GM18498 (cell line): ENCODE measurements at regions not wholly inside any gene's neighbourhood (a gene's known extent, or its start where the extent isn't known, plus 50 kb on each side); places are given as distances from the start of the nearest gene placed in this dataset.

ENCODE experiments used
- ATAC-seq: cut with Tn5 transposase; IDR thresholded peaks from one replicate; pipeline ENCODE4 v1.9.1; 2021; ENCODE audit warnings: mild to moderate bottlenecking, moderate library complexity; ENCODE audit not compliant: unreplicated experiment

DNA sequence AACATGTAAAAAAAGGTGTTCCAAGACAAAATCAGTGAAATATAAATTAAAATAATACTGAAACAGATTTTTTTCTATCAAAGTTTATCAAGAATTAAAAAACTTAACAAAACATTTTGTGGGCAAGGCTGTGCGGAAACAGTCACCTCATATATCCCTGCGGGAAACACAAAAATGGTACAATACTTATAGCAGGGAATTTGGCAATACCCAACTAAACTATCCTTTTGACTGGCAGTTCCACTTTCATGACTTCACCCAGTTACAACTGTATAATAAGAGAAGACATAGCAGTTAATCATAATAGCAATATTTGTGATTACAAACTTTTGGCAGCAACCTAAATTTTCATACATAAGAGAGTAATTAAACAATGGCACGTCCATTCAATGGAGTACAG lies 121.5 kb upstream of the EGLN3 start:
- ATAC-seq: no peak

DNA sequence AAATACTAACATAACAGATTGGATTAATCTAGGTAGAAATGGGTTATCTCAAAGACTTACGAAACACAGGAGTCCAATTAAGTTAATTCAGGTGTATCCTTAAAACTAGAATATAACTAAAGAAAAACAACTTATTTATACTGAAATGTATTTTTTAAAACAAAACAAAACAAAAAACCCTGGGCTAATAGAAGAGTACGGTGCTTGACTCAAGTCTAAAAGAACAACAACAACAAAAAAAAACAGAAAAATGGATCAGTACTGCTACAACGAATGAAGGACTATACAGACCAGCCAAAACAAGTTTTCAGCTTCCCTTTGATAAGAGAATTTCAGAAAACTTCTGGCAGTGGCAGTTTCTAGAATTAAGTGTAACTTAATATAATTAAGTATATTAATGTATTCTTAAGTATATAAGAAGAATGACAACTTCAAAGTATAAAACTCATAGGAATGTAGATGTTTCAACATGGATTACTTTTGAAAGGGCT lies 120.1 kb upstream of the EGLN3 start:
- no peak for ATAC-seq

DNA sequence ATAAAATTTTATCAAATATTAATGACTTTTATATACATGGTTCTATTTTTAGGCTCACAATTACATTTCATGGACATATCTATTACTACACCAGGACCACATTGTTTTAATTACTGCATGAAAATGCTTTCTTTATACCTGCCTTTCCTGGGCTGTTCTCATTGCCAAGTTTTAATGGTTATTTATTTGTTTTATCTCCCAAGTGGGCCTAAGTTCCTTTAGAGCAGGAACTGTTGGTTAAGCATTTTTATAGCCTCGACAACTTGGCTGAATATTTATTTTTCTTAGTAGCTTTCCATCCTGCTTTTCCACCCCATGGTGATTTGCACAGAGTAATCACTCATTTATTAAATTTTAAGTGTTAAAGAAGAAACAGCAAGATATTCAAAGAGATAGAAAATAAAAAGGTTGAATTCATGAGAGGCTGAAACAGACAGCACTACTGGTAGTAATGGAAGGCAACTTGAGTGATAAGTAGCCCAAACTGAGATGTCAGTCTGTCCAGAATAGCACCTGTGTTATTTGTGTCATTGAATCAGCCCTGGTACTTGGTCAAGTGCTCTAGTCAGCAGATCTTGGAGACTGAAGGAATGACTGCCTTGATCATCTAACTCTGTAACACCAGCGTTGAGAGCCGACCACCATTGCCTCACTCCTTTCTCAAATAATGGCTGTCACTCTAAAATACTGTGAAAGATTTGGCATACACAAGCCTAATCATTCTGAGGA lies 119.1 kb upstream of the EGLN3 start:
- no peak for ATAC-seq

DNA sequence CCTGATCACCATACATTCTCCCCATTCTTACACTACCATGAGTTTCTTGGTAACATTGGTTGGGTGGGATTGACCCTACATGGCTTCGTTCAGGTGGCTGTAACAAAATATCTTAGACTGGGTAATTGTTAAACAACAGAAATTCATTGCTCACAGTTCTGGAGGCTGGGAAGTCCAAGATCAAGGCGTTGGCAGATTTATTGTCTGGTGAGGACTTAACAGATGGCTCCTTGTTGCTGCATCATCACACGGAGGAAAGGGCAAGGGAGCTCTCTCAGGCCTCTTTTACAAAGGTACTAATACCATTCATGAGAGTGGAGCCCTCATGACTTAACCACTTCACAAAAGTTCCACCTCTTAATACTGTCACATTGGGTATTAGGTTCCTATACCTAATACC lies 116.7 kb upstream of the EGLN3 start:
- ATAC-seq: no peak

DNA sequence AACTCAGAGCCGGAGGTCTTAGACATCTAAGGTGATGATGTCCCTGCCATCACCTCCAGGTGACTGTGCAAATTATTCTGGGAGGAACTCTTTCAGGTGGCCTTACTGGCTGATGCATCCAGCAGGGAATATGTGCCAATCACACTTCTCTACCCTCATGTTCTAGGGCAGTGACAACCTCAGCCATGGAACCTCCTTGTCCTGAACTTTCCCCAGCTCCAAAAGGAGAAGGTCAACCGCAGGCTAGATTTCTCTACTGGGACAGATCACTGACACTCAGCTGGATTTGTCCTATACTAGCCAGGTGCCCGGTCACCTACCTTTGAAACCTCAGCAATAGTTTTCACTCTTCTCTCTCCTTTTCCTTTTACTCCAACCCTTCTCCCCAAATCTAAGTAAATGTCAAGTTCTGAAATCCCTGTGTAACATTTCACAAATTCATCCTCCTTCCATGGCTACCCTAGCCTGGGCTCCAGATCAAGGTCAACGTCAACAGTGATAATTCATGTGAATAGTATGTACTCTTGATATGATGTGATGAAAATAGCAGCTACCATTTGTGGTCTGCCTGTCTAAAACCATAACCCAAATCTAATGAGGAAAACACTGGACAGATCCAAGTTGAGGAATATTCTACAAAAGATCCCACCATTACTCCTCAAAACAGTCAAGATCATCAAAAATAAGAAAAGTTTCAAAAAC lies 115.0 kb upstream of the EGLN3 start:
- ATAC-seq: no peak

DNA sequence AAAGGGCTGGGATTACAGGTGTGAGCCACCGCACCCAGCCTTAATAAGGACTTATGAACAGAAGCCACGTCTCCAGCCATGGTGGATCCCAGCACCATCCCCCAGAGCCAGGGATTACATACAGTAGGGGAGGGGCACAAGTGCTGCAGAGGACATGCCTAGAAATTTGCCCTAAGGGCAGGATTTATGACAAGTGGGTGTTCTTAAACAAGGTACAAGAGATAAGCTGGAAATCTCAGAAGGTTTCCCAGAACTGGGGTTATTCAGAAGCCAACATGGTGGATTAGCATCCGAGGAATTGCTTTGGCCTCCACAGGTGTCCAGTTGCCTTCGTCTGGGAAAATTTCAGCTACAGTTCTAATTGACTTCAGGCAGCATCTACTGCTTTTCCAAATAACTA lies 114.4 kb upstream of the EGLN3 start:
- no peak for ATAC-seq

DNA sequence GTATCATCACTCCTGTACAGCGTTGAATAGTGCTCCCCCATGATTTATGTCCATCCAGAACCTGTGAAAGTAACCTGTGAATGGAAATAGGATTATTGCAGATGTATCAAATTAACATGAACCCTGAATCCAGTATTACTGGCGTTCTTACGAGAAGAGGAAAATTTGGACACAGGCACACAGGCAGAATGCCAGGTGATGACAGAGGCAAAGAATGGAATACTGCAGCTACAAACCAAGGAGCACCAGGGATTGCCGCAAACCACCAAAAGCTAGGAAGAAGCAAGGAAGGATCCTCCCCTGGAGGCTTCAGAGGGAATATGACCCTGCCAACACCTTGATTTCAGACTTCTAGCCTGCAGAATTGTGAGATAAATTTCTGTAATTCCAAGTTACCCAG lies 113.5 kb upstream of the EGLN3 start:
- ATAC-seq: no peak

DNA sequence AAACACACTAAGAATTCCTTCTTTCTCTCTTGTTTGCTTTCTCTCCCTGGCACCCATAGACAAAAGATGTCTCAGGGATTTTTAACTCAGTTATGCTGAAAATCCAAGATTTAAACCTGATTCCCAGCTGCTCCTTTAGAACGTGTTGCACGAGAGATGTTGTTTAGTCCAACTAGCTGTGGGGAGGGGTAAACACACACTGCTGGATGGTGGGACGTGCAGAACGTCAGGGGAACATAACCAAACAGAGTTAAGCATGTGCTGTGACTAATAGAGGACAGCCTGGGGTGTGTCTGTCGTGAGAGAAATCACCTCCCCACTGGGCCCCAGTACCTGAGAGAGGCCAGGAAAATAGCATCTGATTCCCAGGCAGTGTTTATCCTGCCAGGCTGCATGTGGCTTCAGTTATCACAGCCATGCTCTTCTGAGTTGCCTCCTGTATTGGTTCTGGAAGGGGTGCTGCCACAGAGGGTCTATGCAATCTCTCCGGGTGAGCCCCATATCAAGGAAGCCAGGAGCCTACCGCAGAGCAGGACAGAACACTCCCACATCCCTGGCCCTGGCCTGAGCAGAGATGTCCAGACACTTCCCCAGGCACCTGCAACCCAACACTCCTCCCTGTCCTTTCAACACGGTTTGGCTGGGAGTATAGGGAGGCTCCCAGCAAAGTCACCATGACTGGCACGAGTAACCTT lies 112.7 kb upstream of the EGLN3 start:
- ATAC-seq: no peak

DNA sequence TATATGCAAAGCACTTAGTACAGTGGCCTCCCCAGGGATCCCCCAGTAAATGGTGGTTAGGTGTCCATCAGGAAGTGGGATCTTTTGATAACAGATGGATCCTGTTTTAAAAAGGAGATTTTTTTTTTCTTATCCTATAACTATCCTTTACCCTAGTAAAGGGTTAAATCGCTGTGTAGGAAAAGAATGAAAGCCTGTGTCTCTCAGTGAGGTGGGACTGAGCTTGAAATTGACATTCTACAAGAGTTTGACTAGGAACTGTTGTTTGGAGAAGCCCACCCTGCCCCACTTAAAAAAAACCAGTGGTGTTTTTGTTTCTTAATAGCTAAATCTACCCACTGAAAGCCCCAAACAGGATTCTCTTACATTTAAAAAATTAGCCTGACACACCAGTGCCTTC lies 112.2 kb upstream of the EGLN3 start:
- ATAC-seq: no peak

DNA sequence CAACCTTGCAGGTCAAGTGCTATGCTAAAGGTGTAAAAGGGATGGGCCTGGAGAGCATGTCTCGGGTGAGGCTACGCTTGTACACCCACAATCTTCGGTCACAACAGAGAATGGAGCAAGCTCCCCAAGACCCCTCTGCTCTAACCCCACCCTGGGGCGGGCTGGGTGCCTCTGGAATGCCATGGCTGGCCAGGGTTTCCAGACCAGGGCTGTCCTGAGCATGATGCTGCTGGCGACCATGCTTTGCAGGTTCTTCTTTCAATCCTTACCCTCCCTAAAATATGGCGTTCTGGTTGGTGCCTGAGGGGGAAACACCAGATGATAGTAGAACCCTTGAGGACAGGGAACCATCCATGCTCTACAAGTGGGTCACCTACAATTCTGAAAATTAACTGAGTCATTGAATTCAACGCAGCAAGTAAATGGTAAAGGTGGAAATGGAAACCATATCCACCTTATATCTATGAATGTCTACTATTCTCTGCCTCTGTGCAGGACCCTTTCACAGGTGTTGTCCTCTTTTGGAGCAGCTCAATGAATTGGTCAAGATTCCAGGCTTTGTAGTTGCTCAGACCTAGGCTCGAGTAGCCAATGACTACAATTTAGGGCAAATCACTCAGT lies 111.6 kb upstream of the EGLN3 start:
- ATAC-seq: no peak

DNA sequence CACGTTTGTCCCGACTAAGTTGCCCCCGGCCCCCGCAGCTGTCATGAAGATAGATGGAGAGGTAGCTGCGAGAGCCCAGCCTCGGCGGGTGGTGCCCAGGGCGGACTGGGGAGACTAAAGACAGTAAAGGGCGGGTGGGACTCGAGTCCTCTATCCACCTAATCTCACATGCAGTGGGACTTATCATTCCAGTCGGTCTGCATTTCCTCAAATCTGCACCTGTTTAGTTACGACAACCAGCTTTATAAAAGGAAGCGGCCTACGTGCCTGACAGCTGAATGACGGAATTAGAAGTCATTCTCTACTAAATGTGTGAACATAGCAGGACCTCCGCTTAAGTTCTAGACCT lies 109.8 kb upstream of the EGLN3 start:
- ATAC-seq: no peak

DNA sequence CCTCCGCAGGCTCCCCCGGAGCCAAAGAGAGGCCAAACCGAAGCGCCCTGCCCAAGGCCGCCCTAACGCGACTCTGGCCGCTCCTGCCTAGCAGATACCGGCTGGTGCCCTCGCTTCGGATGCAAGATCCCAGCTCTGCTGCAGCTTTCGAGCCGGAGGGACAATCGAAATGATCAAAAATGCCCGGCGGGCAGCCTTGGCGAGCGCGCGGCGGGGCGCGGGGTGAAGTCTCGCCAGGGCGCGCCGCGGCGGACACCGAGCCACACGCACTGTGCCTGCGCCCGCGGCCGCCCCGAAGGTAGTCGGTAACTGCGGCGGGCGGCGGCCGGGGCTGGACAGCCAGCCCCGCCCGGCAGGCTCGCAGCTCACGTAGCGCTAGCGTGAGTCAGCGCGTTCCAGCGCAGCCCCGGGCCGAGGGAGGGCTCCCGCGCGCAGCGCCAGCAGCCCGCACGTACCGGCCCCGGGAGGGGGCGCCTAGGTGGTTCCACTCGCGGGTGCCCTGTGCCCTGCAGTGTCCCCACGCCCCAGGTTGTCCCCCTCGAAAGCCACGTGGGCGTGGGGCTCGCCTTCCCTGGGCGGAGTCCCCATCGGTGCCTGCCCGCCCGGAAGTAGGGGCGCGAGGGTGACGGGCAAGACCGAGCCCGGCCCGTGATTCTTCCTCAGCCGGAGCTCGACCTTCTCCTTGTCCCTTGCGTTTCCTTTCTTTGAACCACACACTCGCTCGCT lies 109.2 kb upstream of the EGLN3 start:
- ATAC-seq: peak; percentile 88

DNA sequence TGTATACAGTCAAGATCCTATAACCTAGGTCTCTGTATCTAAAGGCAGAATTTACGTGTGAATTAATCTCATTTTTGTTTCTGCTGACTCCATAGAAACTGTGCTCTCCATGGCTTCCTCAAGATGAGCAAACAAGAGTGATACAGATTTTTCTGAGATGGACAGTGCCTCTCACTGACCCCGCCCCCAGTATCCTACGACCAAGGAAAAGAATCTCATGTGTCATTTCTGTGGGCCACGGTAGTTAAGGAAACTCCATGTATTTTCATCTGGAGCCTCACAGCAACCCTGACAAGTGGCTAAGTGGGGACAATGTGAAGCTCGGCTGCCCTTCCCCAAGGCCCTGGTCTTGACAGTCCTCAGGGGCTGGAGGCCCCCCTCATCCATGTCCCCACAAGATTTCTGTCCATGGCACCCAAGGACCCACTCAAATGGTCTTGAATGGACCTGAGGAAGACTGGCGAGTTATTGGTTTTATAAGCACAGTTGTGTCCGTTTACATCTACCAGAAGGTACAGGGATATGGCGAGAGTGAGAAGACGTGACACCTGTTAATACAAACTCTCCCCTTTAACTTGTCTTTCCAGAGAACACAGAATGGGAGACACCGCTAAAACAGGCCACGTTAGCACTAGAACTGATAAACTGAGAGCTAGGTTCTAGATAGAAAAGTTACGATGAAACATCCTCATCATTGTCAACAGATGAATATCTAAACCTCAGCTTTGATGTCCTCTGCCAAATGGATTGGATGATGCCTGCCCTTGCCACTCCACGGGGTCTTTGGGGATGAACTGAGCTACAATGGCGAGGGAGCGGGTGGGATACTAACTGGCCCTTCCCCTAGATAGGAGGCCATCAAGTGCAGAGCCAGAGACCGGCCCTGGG lies 108.4 kb upstream of the EGLN3 start:
- ATAC-seq: no peak

DNA sequence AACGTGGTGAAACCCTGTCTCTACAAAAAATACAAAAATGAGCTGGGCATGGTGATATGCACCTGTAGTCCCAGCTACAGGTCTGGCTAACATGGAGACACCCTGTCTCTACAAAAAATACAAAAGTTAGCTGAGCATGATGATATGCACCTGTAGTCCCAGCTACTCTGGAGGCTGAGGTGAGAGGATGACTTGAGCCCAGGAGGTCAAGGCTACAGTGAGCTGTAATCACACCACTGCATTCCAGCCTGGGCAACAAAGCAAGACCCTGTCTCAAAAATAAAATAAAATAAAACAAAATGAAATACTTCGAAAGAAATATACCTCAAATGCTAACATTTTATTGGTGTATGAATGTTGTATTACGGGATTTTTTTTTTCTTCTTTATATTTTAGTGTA lies 107.6 kb upstream of the EGLN3 start:
- no peak for ATAC-seq

DNA sequence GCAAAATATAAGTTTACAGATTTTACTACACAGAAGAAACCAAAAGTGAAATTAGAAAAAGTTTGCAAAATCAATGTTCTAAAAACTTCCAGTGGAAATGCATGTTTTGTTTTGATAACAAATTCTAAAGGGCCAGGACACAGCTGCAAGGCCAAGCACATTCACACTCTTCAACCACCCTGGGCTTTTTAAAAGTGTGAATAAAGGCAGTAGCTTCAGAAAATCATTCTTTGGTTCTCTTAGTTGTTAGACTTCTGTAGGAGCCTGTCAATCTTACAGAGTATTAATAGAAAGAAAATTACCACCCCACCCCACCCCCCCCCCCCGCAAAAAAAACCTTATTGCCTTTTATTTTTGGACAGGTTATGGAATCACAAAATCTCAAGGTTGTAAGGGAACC lies 105.2 kb upstream of the EGLN3 start:
- ATAC-seq: no peak

DNA sequence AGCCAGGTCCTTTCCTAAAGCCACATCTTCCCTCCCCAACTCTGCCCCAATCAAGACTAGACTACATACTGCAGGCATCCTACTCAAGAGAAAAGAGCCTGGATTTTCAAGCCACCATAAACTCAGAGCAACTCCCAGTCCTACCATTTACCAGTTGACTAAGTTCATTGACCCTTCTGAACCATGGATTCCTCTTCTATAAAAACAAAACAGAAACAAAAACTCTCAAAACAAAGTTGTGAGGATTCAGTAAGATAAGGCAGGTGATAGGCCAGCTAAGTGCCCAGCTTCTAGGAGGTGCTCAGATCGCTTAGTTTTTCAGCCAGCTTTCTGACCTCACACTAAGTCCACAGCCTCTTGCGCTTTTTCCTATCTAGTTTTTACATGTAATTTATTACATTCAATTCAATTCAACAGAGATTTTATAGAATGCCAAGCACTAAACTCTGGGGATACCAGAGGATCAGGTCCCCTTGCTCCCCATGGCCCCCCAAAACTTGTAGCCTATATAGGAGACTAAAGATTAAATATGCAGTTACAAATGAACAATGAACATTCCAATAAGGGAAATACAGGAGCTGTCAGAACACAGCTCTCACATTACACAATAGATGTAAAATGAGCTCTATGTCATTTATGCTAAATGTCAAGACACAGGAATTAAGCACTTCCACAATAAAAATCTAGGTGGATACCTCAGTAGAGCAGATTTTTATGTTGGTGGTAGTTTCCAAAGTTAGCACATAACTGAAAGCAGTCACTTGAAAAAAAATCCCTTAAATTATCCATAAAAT lies 104.5 kb upstream of the EGLN3 start:
- no peak for ATAC-seq

DNA sequence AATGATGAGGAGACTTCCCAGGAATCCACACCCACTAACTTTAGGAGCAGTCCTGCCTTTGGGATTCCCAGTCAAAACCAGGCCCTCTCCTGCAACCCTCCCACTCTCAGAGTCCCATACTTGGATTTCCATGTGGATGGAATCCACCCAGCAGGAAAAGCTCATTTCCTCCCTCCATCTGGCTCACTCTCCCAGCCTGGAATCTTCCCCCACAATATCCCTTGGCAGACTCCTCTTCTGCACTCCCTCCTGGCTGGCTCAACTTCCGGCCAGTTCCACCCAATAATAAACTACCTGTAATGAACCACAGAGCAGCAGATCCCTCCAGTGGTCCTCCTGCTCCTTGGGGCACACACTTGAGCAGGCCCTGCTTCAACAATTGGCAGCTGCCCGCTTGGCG lies 102.8 kb upstream of the EGLN3 start:
- no peak for ATAC-seq

DNA sequence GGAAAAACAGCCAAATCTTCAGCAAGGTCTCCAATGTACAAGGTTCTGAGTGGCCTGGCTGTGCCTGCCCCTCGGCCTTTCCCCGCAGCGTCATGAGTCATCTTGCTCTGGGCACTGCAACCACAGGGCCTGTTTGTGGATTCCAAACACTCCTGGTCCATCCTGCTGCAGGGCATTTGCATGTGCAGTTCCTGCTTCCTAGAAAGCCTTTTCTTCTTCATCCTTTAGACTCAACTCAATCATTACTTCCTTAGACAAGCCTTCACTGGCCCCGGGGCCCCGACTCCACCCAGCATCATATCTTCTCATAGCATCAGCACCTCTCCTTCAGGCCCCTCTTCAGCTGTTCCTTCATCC lies 101.8 kb upstream of the EGLN3 start:
- ATAC-seq: no peak

DNA sequence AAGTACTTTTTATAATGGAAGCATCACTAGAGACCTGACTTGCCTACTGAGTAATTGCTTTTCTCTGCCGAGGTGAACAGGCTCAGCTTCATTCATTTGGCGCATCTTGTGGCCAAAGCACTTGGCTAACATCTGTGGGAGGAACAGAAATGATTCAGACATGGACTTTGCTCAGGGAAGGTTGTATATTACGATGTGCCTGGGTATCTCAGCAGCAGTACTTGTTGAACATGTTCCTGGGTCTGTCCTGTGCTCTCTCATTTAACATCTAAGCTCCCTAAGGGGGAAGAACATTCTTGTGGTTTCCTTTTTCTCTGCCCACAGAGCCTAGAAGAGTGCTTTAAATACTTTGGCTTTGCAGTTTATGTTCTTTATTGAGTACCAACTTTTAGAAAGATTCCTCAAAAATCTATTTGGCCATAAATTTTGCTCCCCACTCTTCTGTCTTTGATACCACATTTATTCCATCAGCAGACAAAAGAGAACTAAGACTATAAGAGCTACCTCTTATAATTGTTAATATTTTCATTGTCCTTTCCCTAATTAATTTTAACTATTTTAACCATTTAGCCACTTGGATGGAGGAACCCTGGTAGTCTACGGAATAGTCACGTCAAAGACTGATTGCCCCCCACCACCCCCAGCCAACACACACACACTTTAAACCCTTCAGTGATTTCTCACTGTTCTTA lies 101.2 kb upstream of the EGLN3 start:
- no peak for ATAC-seq
